ENCODE measurements at regions not wholly inside any gene's neighbourhood (a gene's known extent, or its start where the extent isn't known, plus 50 kb on each side); places are given as distances from the start of the nearest gene placed in this dataset.

DNA sequence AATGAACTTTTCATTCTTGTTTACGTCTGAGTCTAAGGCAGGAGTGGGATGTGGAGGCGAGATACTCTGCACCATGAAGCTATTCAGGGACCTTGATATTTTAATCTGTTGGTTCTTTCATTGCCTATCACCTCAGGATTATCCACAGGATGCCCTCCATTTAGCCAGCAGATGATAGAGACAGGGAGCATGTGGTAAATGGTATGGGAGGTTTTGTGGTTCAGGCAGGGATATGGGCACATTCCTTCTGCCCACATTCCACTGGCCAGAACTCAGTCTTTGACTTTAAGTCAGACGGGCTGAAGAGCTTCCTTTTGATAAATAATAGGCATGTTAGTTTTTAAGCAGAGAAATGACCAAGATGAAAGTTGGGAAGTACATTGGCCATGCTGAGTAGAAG lies 548.0 kb upstream of the CCDC54 start:
- TF ChIP-seq, protein P1, sequence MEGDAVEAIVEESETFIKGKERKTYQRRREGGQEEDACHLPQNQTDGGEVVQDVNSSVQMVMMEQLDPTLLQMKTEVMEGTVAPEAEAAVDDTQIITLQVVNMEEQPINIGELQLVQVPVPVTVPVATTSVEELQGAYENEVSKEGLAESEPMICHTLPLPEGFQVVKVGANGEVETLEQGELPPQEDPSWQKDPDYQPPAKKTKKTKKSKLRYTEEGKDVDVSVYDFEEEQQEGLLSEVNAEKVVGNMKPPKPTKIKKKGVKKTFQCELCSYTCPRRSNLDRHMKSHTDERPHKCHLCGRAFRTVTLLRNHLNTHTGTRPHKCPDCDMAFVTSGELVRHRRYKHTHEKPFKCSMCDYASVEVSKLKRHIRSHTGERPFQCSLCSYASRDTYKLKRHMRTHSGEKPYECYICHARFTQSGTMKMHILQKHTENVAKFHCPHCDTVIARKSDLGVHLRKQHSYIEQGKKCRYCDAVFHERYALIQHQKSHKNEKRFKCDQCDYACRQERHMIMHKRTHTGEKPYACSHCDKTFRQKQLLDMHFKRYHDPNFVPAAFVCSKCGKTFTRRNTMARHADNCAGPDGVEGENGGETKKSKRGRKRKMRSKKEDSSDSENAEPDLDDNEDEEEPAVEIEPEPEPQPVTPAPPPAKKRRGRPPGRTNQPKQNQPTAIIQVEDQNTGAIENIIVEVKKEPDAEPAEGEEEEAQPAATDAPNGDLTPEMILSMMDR (IDR thresholded peaks at IDR 0.05): no peak
- no peak for TF ChIP-seq POLR2A (IDR thresholded peaks at IDR 0.05)

All from uterus (tissue), 2 donors.